ENCODE measurements at regions not wholly inside any gene's neighbourhood (a gene's known extent, or its start where the extent isn't known, plus 50 kb on each side); places are given as distances from the start of the nearest gene placed in this dataset.

GRCh38 chr3:157652366-157652765 is 149.2 kb upstream of the VEPH1 start:
- no peak overlapping the region for H2AFZ ChIP-seq (ENCODE audit: control insufficient read depth, low read length)
- no peaks in the 10 kb centered on the region for H3K79me2 ChIP-seq (ENCODE audit: control insufficient read depth, insufficient read depth, low read length)
- no peak overlapping the region for H3K4me3 ChIP-seq (ENCODE audit: control insufficient read depth in 2 of 3, extremely low read depth in 1 of 3, insufficient read depth in 2 of 3, low read depth in 1 of 3, low read length in 3 of 3)
- no peak overlapping the region for H3K27ac ChIP-seq (ENCODE audit: control insufficient read depth, insufficient read depth, low read length)
- dilution Hi-C loops (cut with MboI; ENCODE audit: extremely low pct_ligation_motif_present, low sequenced_read_pairs), result no loop called here
- no peak for DNase-seq (ENCODE audit: low read depth, low spot score)
- no peaks in the 10 kb centered on the region for H3K9me1 ChIP-seq (ENCODE audit: control insufficient read depth, extremely low read depth, insufficient read depth, low read length)
- TF ChIP-seq CTCF (optimal IDR thresholded peaks at IDR 0.05 in 1 of 3, IDR thresholded peaks at IDR 0.05 in 1 of 3, conservative IDR thresholded peaks at IDR 0.05 in 1 of 3; ENCODE audit: extremely low read depth in 1 of 3, insufficient read depth in 2 of 3, low read length in 3 of 3) (no peak), EZH2 (IDR thresholded peaks at IDR 0.05; ENCODE audit: low read length) (no peak)
- no peaks in the 10 kb centered on the region for H3K9me3 ChIP-seq (ENCODE audit: control insufficient read depth, low read depth, low read length)
- H3K9ac ChIP-seq (ENCODE audit: control insufficient read depth, extremely low read depth, insufficient read depth, low read length), result no peak overlapping the region
- no peaks in the 10 kb centered on the region for H4K20me1 ChIP-seq (ENCODE audit: control insufficient read depth, extremely low read depth, insufficient read depth, low read length)
- no peaks in the 10 kb centered on the region for H3K4me1 ChIP-seq (ENCODE audit: control insufficient read depth, extremely low read depth, insufficient read depth, low read length)
- H3K27me3 ChIP-seq (ENCODE audit: control insufficient read depth, extremely low read depth, insufficient read depth, low read length), result no peaks in the 10 kb centered on the region
- H3K4me2 ChIP-seq (ENCODE audit: control insufficient read depth, extremely low read depth, insufficient read depth, low read depth, low read length), result no peak overlapping the region
- no peaks in the 10 kb centered on the region for H3K36me3 ChIP-seq (ENCODE audit: control insufficient read depth in 2 of 2, extremely low read depth in 1 of 2, insufficient read depth in 2 of 2, low read length in 2 of 2)
- FAIRE-seq, result no peak

GRCh38 chr3:157650699-157651098 is 147.5 kb upstream of the VEPH1 start:
- Histone ChIP-seq H3K9me1 (ENCODE audit: control insufficient read depth, extremely low read depth, insufficient read depth, low read length) (no peaks in the 10 kb centered on the region), H3K79me2 (ENCODE audit: control insufficient read depth, insufficient read depth, low read length) (no peaks in the 10 kb centered on the region), H3K4me2 (ENCODE audit: control insufficient read depth, extremely low read depth, insufficient read depth, low read depth, low read length) (no peak overlapping the region), H3K9ac (ENCODE audit: control insufficient read depth, extremely low read depth, insufficient read depth, low read length) (no peak overlapping the region), H3K27ac (ENCODE audit: control insufficient read depth, insufficient read depth, low read length) (no peak overlapping the region), H3K9me3 (ENCODE audit: control insufficient read depth, low read depth, low read length) (no peaks in the 10 kb centered on the region), H3K4me3 (ENCODE audit: control insufficient read depth in 2 of 3, extremely low read depth in 1 of 3, insufficient read depth in 2 of 3, low read depth in 1 of 3, low read length in 3 of 3) (no peak overlapping the region), H3K36me3 (ENCODE audit: control insufficient read depth in 2 of 2, extremely low read depth in 1 of 2, insufficient read depth in 2 of 2, low read length in 2 of 2) (no peaks in the 10 kb centered on the region), H4K20me1 (ENCODE audit: control insufficient read depth, extremely low read depth, insufficient read depth, low read length) (no peaks in the 10 kb centered on the region), H3K27me3 (ENCODE audit: control insufficient read depth, extremely low read depth, insufficient read depth, low read length) (no peaks in the 10 kb centered on the region), H2AFZ (ENCODE audit: control insufficient read depth, low read length) (no peak overlapping the region), H3K4me1 (ENCODE audit: control insufficient read depth, extremely low read depth, insufficient read depth, low read length) (no peaks in the 10 kb centered on the region)
- DNase-seq (ENCODE audit: low read depth, low spot score) (no peak), FAIRE-seq (no peak)
- dilution Hi-C loops (cut with MboI; ENCODE audit: extremely low pct_ligation_motif_present, low sequenced_read_pairs), result no loop called here
- TF ChIP-seq EZH2 (IDR thresholded peaks at IDR 0.05; ENCODE audit: low read length) (no peak), CTCF (optimal IDR thresholded peaks at IDR 0.05 in 1 of 3, IDR thresholded peaks at IDR 0.05 in 1 of 3, conservative IDR thresholded peaks at IDR 0.05 in 1 of 3; ENCODE audit: extremely low read depth in 1 of 3, insufficient read depth in 2 of 3, low read length in 3 of 3) (no peak)
